ENCODE measurements at regions not wholly inside any gene's neighbourhood (a gene's known extent, or its start where the extent isn't known, plus 50 kb on each side); places are given as distances from the start of the nearest gene placed in this dataset.
"Not testable (repeated sequence)": the region's sequence is repeated elsewhere in the genome, so short reads cannot be mapped to it uniquely, and the experiment has no call there.

GRCh38 chr11:16555956-16556355 is 182.5 kb upstream of the C11orf58 start:
- no peak for ATAC-seq
- no peak for DNase-seq (ENCODE audit: low spot score)
- intact Hi-C loops (cut with DNase I) = no loop called here

GRCh38 chr11:16554361-16554760 is 184.1 kb upstream of the C11orf58 start:
- DNase-seq (ENCODE audit: low spot score) = no peak
- ATAC-seq = no peak
- intact Hi-C loops (cut with DNase I) = no loop called here

GRCh38 chr11:16547879-16548278 is 190.6 kb upstream of the C11orf58 start:
- intact Hi-C loops (cut with DNase I) = no loop called here
- no peak for DNase-seq (ENCODE audit: low spot score)
- no peak for ATAC-seq

GRCh38 chr11:16543642-16544041 is 187.3 kb upstream of the SOX6 start:
- no peak for DNase-seq (ENCODE audit: low spot score)
- intact Hi-C loops (cut with DNase I) = no loop called here
- no peak for ATAC-seq

GRCh38 chr11:16542353-16542752 is 186.0 kb upstream of the SOX6 start:
- intact Hi-C loops (cut with DNase I) = no loop called here
- DNase-seq (ENCODE audit: low spot score) (no peak), ATAC-seq (no peak)

- no peak for DNase-seq (ENCODE audit: low spot score)
- intact Hi-C loops (cut with DNase I) = no loop called here
- no peak for ATAC-seq
Measured at GRCh38 chr11:16536513-16536912, 180.2 kb upstream of the SOX6 start.

- intact Hi-C loops (cut with DNase I) = no loop called here
- DNase-seq (ENCODE audit: low spot score) (no peak), ATAC-seq (no peak)
Measured at GRCh38 chr11:16528639-16529038, 172.3 kb upstream of the SOX6 start.

- DNase-seq (ENCODE audit: low spot score) = no peak
- intact Hi-C loops (cut with DNase I) = no loop called here
- no peak for ATAC-seq
Measured at GRCh38 chr11:16527525-16528246, 171.3 kb upstream of the SOX6 start.

GRCh38 chr11:16526947-16527346 is 170.6 kb upstream of the SOX6 start:
- ATAC-seq = no peak
- no peak for DNase-seq (ENCODE audit: low spot score)
- intact Hi-C loops (cut with DNase I) = no loop called here

GRCh38 chr11:16520713-16521112 is 164.4 kb upstream of the SOX6 start:
- DNase-seq (ENCODE audit: low spot score); ATAC-seq; intact Hi-C loops (cut with DNase I): not testable (repeated sequence)

- no peak for ATAC-seq
- DNase-seq (ENCODE audit: low spot score) = no peak
- intact Hi-C loops (cut with DNase I) = no loop called here
Measured at GRCh38 chr11:16512899-16513241, 156.5 kb upstream of the SOX6 start.

GRCh38 chr11:16512198-16512898 is 156.0 kb upstream of the SOX6 start:
- DNase-seq (ENCODE audit: low spot score) (no peak), ATAC-seq (no peak)
- intact Hi-C loops (cut with DNase I) = no loop called here

- no peak for DNase-seq (ENCODE audit: low spot score)
- no peak for ATAC-seq
- intact Hi-C loops (cut with DNase I) = no loop called here
Measured at GRCh38 chr11:16511116-16512114, 155.1 kb upstream of the SOX6 start.

- intact Hi-C loops (cut with DNase I) = no loop called here
- DNase-seq (ENCODE audit: low spot score) (no peak), ATAC-seq (no peak)
Measured at GRCh38 chr11:16505481-16505880, 149.1 kb upstream of the SOX6 start.

- ATAC-seq; intact Hi-C loops (cut with DNase I); DNase-seq (ENCODE audit: low spot score): not testable (repeated sequence)
Measured at GRCh38 chr11:16503891-16504290, 147.5 kb upstream of the SOX6 start.

GRCh38 chr11:16494918-16495691 is 138.8 kb upstream of the SOX6 start:
- no peak for DNase-seq (ENCODE audit: low spot score)
- intact Hi-C loops (cut with DNase I) = no loop called here
- no peak for ATAC-seq

GRCh38 chr11:16484434-16484833 is 128.1 kb upstream of the SOX6 start:
- intact Hi-C loops (cut with DNase I) = no loop called here
- DNase-seq (ENCODE audit: low spot score) (no peak), ATAC-seq (no peak)

- intact Hi-C loops (cut with DNase I) = no loop called here
- DNase-seq (ENCODE audit: low spot score) (no peak), ATAC-seq (no peak)
Measured at GRCh38 chr11:16474659-16475058, 118.3 kb upstream of the SOX6 start.

GRCh38 chr11:16469968-16470367 is 113.6 kb upstream of the SOX6 start:
- DNase-seq (ENCODE audit: low spot score) (no peak), ATAC-seq (no peak)
- intact Hi-C loops (cut with DNase I) = no loop called here

All from sciatic nerve (tissue), 2 donors.